Dermis blood vessel endothelial cell (primary cell): ENCODE measurements at regions not wholly inside any gene's neighbourhood (a gene's known extent, or its start where the extent isn't known, plus 50 kb on each side); places are given as distances from the start of the nearest gene placed in this dataset.

Experiments used
- DNase-seq: peaks from one replicate; pipeline ENCODE4 v3.0.0; 2010

- no peak for DNase-seq
These were observed 60.2 kb upstream of the STARD4 start for GRCh38 chr5:111572561-111572960.

- DNase-seq = peak; percentile 99
These were observed 50.9 kb upstream of the STARD4 start for GRCh38 chr5:111563031-111563822.

DNA sequence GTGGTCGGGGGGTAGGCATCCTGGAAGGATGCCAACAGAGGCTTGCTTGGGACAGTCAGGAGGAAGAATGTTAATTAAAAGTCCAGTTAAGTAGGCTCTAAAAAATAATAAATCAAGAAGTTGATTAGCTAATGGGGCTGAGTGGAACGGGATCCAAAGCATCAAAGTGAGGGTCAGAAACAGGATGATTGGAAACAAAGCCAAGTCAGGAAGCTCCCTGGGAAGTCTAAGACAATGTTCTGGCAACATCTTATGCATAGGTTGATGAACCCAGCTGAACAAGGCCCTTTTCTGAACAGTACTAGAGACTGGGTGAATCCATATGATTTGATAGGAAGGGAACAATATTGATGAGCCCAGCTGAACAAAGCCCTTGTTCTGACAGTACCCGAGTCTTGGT is 50.2 kb upstream of the STARD4 start:
- DNase-seq = peak; percentile 79
